ENCODE measurements at regions not wholly inside any gene's neighbourhood (a gene's known extent, or its start where the extent isn't known, plus 50 kb on each side); places are given as distances from the start of the nearest gene placed in this dataset.
A peak's percentile ranks its signal among the peaks of the same experiment; 100 is the strongest.

GRCh38 chr3:178300441-178300959 is 235.7 kb upstream of the KCNMB2 start:
- H3K36me3 ChIP-seq (ENCODE audit: insufficient read depth, low read length): no peaks in the 10 kb centered on the region
- no peak overlapping the region for H2AFZ ChIP-seq (ENCODE audit: low read length)
- no peaks in the 10 kb centered on the region for H3K79me2 ChIP-seq (ENCODE audit: insufficient read depth, low read length)
- H4K20me1 ChIP-seq (ENCODE audit: insufficient read depth, low read length): no peaks in the 10 kb centered on the region
- TF ChIP-seq CTCF (IDR thresholded peaks at IDR 0.05; ENCODE audit: extremely low read depth, low read depth, low read length): no peak
- no peak overlapping the region for H3K4me3 ChIP-seq (ENCODE audit: insufficient read depth, low read length)
- H3K27ac ChIP-seq (ENCODE audit: low read depth, low read length): no peak overlapping the region
- no peak overlapping the region for H3K4me2 ChIP-seq (ENCODE audit: insufficient read depth, low read length)
- no peaks in the 10 kb centered on the region for H3K27me3 ChIP-seq (ENCODE audit: insufficient read depth, low read length)
- no peaks in the 10 kb centered on the region for H3K9me3 ChIP-seq (ENCODE audit: low read depth, low read length)
- no peak for DNase-seq (ENCODE audit: insufficient read length, low spot score, missing footprints)
- H3K4me1 ChIP-seq (ENCODE audit: insufficient read depth, low read length): no peaks in the 10 kb centered on the region

GRCh38 chr3:178302966-178303930 is 233.0 kb upstream of the KCNMB2 start:
- Histone ChIP-seq H3K27ac (ENCODE audit: low read depth, low read length) (no peak overlapping the region), H3K4me3 (ENCODE audit: insufficient read depth, low read length) (no peak overlapping the region), H2AFZ (ENCODE audit: low read length) (no peak overlapping the region), H3K4me1 (ENCODE audit: insufficient read depth, low read length) (no peaks in the 10 kb centered on the region), H3K27me3 (ENCODE audit: insufficient read depth, low read length) (no peaks in the 10 kb centered on the region), H3K79me2 (ENCODE audit: insufficient read depth, low read length) (no peaks in the 10 kb centered on the region), H4K20me1 (ENCODE audit: insufficient read depth, low read length) (no peaks in the 10 kb centered on the region), H3K4me2 (ENCODE audit: insufficient read depth, low read length) (no peak overlapping the region), H3K36me3 (ENCODE audit: insufficient read depth, low read length) (no peaks in the 10 kb centered on the region), H3K9me3 (ENCODE audit: low read depth, low read length) (no peaks in the 10 kb centered on the region)
- DNase-seq (ENCODE audit: insufficient read length, low spot score, missing footprints): no peak
- no peak for TF ChIP-seq CTCF (IDR thresholded peaks at IDR 0.05; ENCODE audit: extremely low read depth, low read depth, low read length)

- Histone ChIP-seq H3K27ac (ENCODE audit: low read depth, low read length) (peak overlapping the region; percentile 14), H2AFZ (ENCODE audit: low read length) (no peak overlapping the region), H3K4me2 (ENCODE audit: insufficient read depth, low read length) (no peak overlapping the region), H3K36me3 (ENCODE audit: insufficient read depth, low read length) (no peaks in the 10 kb centered on the region), H3K27me3 (ENCODE audit: insufficient read depth, low read length) (no peaks in the 10 kb centered on the region), H3K4me1 (ENCODE audit: insufficient read depth, low read length) (no peaks in the 10 kb centered on the region), H3K4me3 (ENCODE audit: insufficient read depth, low read length) (no peak overlapping the region), H3K79me2 (ENCODE audit: insufficient read depth, low read length) (no peaks in the 10 kb centered on the region), H3K9me3 (ENCODE audit: low read depth, low read length) (no peaks in the 10 kb centered on the region), H4K20me1 (ENCODE audit: insufficient read depth, low read length) (no peaks in the 10 kb centered on the region)
- no peak for TF ChIP-seq CTCF (IDR thresholded peaks at IDR 0.05; ENCODE audit: extremely low read depth, low read depth, low read length)
- no peak for DNase-seq (ENCODE audit: insufficient read length, low spot score, missing footprints)
These were observed 231.3 kb upstream of the KCNMB2 start for GRCh38 chr3:178304758-178305467.

All from osteoblast (primary cell).